HL-60 (cell line): ENCODE measurements at regions not wholly inside any gene's neighbourhood (a gene's known extent, or its start where the extent isn't known, plus 50 kb on each side); places are given as distances from the start of the nearest gene placed in this dataset.

ENCODE experiments used
- GABPA ChIP-seq: IDR thresholded peaks from 2 replicates; pipeline ENCODE4 v1.6.1; 2012; ENCODE audit warnings: low read depth
- POLR2AphosphoS5 ChIP-seq: IDR thresholded peaks from 2 replicates; pipeline ENCODE4 v1.6.1; 2012; ENCODE audit warnings: low read depth
- SPI1 ChIP-seq: IDR thresholded peaks from 2 replicates; pipeline ENCODE4 v1.6.1; 2012; ENCODE audit warnings: low read depth, mild to moderate bottlenecking, borderline replicate concordance
- TF ChIP-seq, protein P1 (sequence below): IDR thresholded peaks from one replicate; pipeline ENCODE4 v1.5.1; 2011; ENCODE audit warnings: low read length, control low read depth, inconsistent platforms; ENCODE audit not compliant: insufficient read depth
- TF ChIP-seq, protein P2 (sequence below): IDR thresholded peaks from 2 replicates; pipeline ENCODE4 v1.6.1; 2012; ENCODE audit warnings: low read depth; ENCODE audit not compliant: insufficient replicate concordance

DNA sequence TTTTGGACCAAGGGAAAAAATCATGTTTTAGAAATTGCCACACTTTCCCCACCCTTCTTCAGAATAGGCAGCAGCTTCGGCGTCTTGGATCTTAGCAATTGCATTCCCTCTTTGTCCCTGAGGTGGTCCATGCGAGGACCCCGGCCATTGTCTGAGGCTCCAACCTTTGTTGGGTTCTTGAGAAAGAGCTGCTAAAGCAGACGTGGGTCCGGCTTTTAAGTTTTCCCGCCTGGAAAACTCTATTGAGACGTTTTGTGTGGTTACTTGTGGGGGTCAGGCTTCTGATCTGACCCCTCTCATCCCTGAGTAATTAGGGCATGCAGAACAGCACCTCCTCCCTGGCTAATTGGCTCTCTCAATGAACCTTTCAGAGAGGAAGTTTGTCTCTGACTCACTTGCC, 509.6 kb upstream of the TNC start:
- no peak for TF ChIP-seq POLR2AphosphoS5
- TF ChIP-seq, protein P1, sequence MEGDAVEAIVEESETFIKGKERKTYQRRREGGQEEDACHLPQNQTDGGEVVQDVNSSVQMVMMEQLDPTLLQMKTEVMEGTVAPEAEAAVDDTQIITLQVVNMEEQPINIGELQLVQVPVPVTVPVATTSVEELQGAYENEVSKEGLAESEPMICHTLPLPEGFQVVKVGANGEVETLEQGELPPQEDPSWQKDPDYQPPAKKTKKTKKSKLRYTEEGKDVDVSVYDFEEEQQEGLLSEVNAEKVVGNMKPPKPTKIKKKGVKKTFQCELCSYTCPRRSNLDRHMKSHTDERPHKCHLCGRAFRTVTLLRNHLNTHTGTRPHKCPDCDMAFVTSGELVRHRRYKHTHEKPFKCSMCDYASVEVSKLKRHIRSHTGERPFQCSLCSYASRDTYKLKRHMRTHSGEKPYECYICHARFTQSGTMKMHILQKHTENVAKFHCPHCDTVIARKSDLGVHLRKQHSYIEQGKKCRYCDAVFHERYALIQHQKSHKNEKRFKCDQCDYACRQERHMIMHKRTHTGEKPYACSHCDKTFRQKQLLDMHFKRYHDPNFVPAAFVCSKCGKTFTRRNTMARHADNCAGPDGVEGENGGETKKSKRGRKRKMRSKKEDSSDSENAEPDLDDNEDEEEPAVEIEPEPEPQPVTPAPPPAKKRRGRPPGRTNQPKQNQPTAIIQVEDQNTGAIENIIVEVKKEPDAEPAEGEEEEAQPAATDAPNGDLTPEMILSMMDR, result no peak
- no peak for TF ChIP-seq SPI1
- TF ChIP-seq GABPA, result no peak
- TF ChIP-seq, protein P2, sequence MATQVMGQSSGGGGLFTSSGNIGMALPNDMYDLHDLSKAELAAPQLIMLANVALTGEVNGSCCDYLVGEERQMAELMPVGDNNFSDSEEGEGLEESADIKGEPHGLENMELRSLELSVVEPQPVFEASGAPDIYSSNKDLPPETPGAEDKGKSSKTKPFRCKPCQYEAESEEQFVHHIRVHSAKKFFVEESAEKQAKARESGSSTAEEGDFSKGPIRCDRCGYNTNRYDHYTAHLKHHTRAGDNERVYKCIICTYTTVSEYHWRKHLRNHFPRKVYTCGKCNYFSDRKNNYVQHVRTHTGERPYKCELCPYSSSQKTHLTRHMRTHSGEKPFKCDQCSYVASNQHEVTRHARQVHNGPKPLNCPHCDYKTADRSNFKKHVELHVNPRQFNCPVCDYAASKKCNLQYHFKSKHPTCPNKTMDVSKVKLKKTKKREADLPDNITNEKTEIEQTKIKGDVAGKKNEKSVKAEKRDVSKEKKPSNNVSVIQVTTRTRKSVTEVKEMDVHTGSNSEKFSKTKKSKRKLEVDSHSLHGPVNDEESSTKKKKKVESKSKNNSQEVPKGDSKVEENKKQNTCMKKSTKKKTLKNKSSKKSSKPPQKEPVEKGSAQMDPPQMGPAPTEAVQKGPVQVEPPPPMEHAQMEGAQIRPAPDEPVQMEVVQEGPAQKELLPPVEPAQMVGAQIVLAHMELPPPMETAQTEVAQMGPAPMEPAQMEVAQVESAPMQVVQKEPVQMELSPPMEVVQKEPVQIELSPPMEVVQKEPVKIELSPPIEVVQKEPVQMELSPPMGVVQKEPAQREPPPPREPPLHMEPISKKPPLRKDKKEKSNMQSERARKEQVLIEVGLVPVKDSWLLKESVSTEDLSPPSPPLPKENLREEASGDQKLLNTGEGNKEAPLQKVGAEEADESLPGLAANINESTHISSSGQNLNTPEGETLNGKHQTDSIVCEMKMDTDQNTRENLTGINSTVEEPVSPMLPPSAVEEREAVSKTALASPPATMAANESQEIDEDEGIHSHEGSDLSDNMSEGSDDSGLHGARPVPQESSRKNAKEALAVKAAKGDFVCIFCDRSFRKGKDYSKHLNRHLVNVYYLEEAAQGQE, result no peak
